ENCODE measurements at regions not wholly inside any gene's neighbourhood (a gene's known extent, or its start where the extent isn't known, plus 50 kb on each side); places are given as distances from the start of the nearest gene placed in this dataset.

DNA sequence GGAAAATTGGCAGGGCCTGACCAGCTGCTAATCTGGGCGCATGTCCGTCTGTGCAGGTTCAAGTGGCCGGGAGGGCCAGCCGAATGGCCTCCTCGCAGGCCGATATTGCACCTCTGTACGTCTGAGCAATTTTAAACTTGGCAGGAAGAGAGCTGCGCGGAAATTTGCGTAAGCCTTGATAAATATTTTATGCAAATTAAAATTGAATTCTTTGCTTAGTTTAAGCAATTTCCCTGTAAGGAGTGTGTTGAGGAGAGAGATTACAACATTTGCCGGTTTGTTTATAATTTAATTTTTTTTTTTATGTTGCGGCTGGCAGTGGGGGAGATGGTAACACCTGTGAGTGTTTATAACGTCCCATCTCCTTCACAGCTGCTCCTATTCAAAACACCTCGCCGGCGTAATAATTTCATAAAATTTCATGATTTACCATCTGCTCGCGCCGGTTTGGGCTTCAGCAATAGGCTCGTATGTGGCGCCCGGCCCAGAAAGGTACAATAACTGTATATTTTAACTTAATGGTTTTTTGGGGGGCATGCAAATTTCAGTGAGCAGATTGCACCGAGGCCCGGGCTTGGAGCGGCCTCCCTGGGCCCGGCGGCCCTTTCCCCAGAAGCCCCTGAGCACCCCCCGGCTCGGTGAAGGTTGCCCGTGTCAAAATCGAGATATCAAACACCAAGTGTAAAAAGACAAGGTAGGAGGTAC is 269.4 kb upstream of the MVB12B start:
- WGBS, 2 donors, result 72% methylated on average over 31 of the region's 31 CpGs
- H3K9me3 ChIP-seq, result no peaks in the 10 kb centered on the region
- H3K4me3 ChIP-seq, result no peak overlapping the region
- DNase-seq (ENCODE audit: low spot score in 2 of 2), result no peak
- TF ChIP-seq CTCF (IDR thresholded peaks at IDR 0.05) (no peak), POLR2A (IDR thresholded peaks at IDR 0.05) (no peak), EP300 (IDR thresholded peaks at IDR 0.05) (no peak)
- H3K4me1 ChIP-seq, result peaks cover 0 to 8% (median 0%) of the 10 kb centered on the region in 4 donors
- no peak overlapping the region for H3K27ac ChIP-seq
- no peaks in the 10 kb centered on the region for H3K36me3 ChIP-seq
- H3K27me3 ChIP-seq, result peaks cover 0 to 70% of the 10 kb centered on the region in 2 donors

- no peak overlapping the region for H3K4me3 ChIP-seq
- 29 to 34% methylated on average over 9 of the region's 9 CpGs for WGBS, 2 donors
- peaks cover 0 to 6% (median 0%) of the 10 kb centered on the region in 4 donors for H3K9me3 ChIP-seq
- TF ChIP-seq EP300 (IDR thresholded peaks at IDR 0.05), result no peak
- no peak for TF ChIP-seq CTCF (IDR thresholded peaks at IDR 0.05)
- TF ChIP-seq POLR2A (IDR thresholded peaks at IDR 0.05), result no peak
- H3K27me3 ChIP-seq, result peaks cover 0 to 62% of the 10 kb centered on the region in 2 donors
- H3K27ac ChIP-seq, result no peak overlapping the region
- peaks cover 0 to 8% (median 0%) of the 10 kb centered on the region in 4 donors for H3K4me1 ChIP-seq
- no peaks in the 10 kb centered on the region for H3K36me3 ChIP-seq
- DNase-seq (ENCODE audit: low spot score in 2 of 2), result no peak
These were observed 268.6 kb upstream of the MVB12B start for GRCh38 chr9:126058011-126058531.

GRCh38 chr9:126058591-126058990 is 268.0 kb upstream of the MVB12B start:
- H3K27me3 ChIP-seq, result peaks cover 0 to 59% of the 10 kb centered on the region in 2 donors
- H3K27ac ChIP-seq, result no peak overlapping the region
- H3K4me1 ChIP-seq, result peaks cover 0 to 8% (median 0%) of the 10 kb centered on the region in 4 donors
- TF ChIP-seq POLR2A (IDR thresholded peaks at IDR 0.05), result no peak
- no peak for TF ChIP-seq CTCF (IDR thresholded peaks at IDR 0.05)
- no peak for TF ChIP-seq EP300 (IDR thresholded peaks at IDR 0.05)
- 59 to 65% methylated on average over 15 to 16 of the region's 16 CpGs for WGBS, 2 donors
- no peaks in the 10 kb centered on the region for H3K36me3 ChIP-seq
- no peak overlapping the region for H3K4me3 ChIP-seq
- H3K9me3 ChIP-seq, result peaks cover 0 to 8% (median 0%) of the 10 kb centered on the region in 4 donors
- DNase-seq (ENCODE audit: low spot score in 2 of 2), result no peak

DNA sequence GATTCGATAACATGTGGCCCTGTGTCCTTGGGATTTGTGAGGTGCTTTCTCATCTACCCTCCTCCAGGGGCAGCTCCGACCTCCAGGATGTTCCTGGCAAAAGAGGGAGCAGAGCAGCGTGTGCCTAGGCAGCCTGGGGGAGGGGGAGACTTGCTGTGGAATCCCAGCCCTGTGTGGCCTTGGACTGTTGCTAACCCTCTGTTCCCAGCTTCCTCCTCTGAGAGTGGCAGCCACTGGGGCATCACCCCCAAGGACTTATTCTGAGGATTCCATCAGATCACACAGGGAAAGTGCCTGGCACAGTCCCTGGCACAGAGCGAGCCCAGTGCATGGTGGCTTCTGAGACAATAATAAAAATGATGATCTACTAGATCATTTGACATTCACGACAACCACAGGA is 265.1 kb upstream of the MVB12B start:
- no peak overlapping the region for H3K27ac ChIP-seq
- peaks cover 0 to 8% (median 0%) of the 10 kb centered on the region in 4 donors for H3K4me1 ChIP-seq
- peaks cover 0 to 36% of the 10 kb centered on the region in 2 donors for H3K27me3 ChIP-seq
- no peak for DNase-seq (ENCODE audit: low spot score in 2 of 2)
- H3K36me3 ChIP-seq, result no peaks in the 10 kb centered on the region
- 66 to 70% methylated on average over 4 to 5 of the region's 5 CpGs for WGBS, 2 donors
- no peak overlapping the region for H3K4me3 ChIP-seq
- peaks cover 0 to 8% (median 0%) of the 10 kb centered on the region in 4 donors for H3K9me3 ChIP-seq
- TF ChIP-seq POLR2A (IDR thresholded peaks at IDR 0.05) (no peak), EP300 (IDR thresholded peaks at IDR 0.05) (no peak), CTCF (IDR thresholded peaks at IDR 0.05) (no peak)

- DNase-seq (ENCODE audit: low spot score in 2 of 2), result no peak
- Histone ChIP-seq H3K4me1 (peaks cover 0 to 8% (median 0%) of the 10 kb centered on the region in 4 donors), H3K4me3 (no peak overlapping the region), H3K27me3 (peaks cover 0 to 38% of the 10 kb centered on the region in 2 donors), H3K9me3 (peaks cover 0 to 8% (median 0%) of the 10 kb centered on the region in 4 donors), H3K27ac (no peak overlapping the region), H3K36me3 (no peaks in the 10 kb centered on the region)
- WGBS, 2 donors, result 88 to 90% methylated on average over 11 of the region's 11 CpGs
- TF ChIP-seq EP300 (IDR thresholded peaks at IDR 0.05), result no peak
- no peak for TF ChIP-seq CTCF (IDR thresholded peaks at IDR 0.05)
- TF ChIP-seq POLR2A (IDR thresholded peaks at IDR 0.05), result no peak
These were observed 264.3 kb upstream of the MVB12B start for GRCh38 chr9:126062158-126062886.
